Naive thymus-derived CD4-positive, alpha-beta T cell (primary cell): ENCODE measurements at regions not wholly inside any gene's neighbourhood (a gene's known extent, or its start where the extent isn't known, plus 50 kb on each side); places are given as distances from the start of the nearest gene placed in this dataset.

Source experiments
- ATAC-seq: fragments of 150-1000 bp; cut with Tn5 transposase; 2 replicates; pipeline ENCODE4 v1.10.0; 2021; ENCODE audit warnings: mild to moderate bottlenecking, moderate library complexity
- CTCF ChIA-PET: fragments of 350-600 bp; sonication (Branson Sonifier 250); formaldehyde crosslinking; loops from one replicate; lab custom pipeline; 2021; ENCODE audit warnings: antibody characterized with exemption; lab: Charles Lee
- POLR2A ChIA-PET: fragments of 350-600 bp; sonication (Branson Sonifier 250); formaldehyde crosslinking; loops from one replicate; lab custom pipeline; 2021; ENCODE audit warnings: antibody characterized with exemption, inconsistent platforms; lab: Charles Lee
- DNase-seq, 9 donors: peaks; one replicate each; pipeline versions ENCODE4 v3.0.0 to v3.0.0-alpha.2; 2020 to 2022; ENCODE audit warnings: mixed read lengths in 1 of 9
- H3K27ac ChIP-seq: one replicate; pipeline ENCODE4 v1.7.0; 2013; ENCODE audit warnings: mild to moderate bottlenecking, low read depth, low read length, moderate library complexity
- H3K27me3 ChIP-seq, 2 donors: one replicate each; pipeline ENCODE4 v1.7.0; 2013; ENCODE audit warnings: low read length in 2 of 2, mild to moderate bottlenecking in 2 of 2, moderate library complexity in 2 of 2; ENCODE audit not compliant: control insufficient read depth in 2 of 2, insufficient read depth in 2 of 2
- H3K36me3 ChIP-seq, 3 experiments: 1 replicate in 2 of 3; 2 replicates in 1 of 3; pipeline ENCODE4 v1.7.0; 2013; ENCODE audit warnings: low read length in 3 of 3, mild to moderate bottlenecking in 3 of 3, moderate library complexity in 1 of 3; ENCODE audit not compliant: insufficient read depth in 3 of 3, control insufficient read depth in 2 of 3
- H3K4me1 ChIP-seq, 2 donors: one replicate each; pipeline ENCODE4 v1.7.0; 2013; ENCODE audit warnings: low read length in 2 of 2, mild to moderate bottlenecking in 2 of 2, moderate library complexity in 1 of 2; ENCODE audit not compliant: control insufficient read depth in 2 of 2, insufficient read depth in 2 of 2
- H3K4me3 ChIP-seq: 2 replicates; pipeline ENCODE4 v1.7.0; 2013; ENCODE audit warnings: mild to moderate bottlenecking, low read length
- H3K9me3 ChIP-seq, 3 experiments: 1 replicate in 2 of 3; 2 replicates in 1 of 3; pipeline ENCODE4 v1.7.0; 2013; ENCODE audit warnings: low read length in 3 of 3; ENCODE audit not compliant: control insufficient read depth in 2 of 3
- H3K27ac Mint-ChIP-seq, 9 donors: one replicate each; pipeline ENCODE4 v1.8.0; 2020 to 2022; ENCODE audit warnings: mixed read lengths in 9 of 9, mild to moderate bottlenecking in 8 of 9, moderate library complexity in 5 of 9, inconsistent platforms in 2 of 9
- H3K27me3 Mint-ChIP-seq, 5 donors: one replicate each; pipeline ENCODE4 v1.8.0; 2021 to 2022; ENCODE audit warnings: mixed read lengths in 5 of 5, mild to moderate bottlenecking in 1 of 5
- H3K36me3 Mint-ChIP-seq, 5 donors: one replicate each; pipeline ENCODE4 v1.8.0; 2020 to 2022; ENCODE audit warnings: mixed read lengths in 5 of 5, mild to moderate bottlenecking in 3 of 5, inconsistent platforms in 1 of 5
- H3K4me1 Mint-ChIP-seq, 7 donors: one replicate each; pipeline ENCODE4 v1.8.0; 2020 to 2022; ENCODE audit warnings: mixed read lengths in 7 of 7, mild to moderate bottlenecking in 3 of 7, inconsistent platforms in 1 of 7
- H3K4me3 Mint-ChIP-seq, 10 donors: one replicate each; pipeline ENCODE4 v1.8.0; 2020 to 2022; ENCODE audit warnings: mild to moderate bottlenecking in 10 of 10, mixed read lengths in 10 of 10, moderate library complexity in 6 of 10, inconsistent platforms in 2 of 10
- H3K9me3 Mint-ChIP-seq, 11 donors: one replicate each; pipeline ENCODE4 v1.8.0; 2020 to 2022; ENCODE audit warnings: mixed read lengths in 11 of 11, mild to moderate bottlenecking in 4 of 11, inconsistent platforms in 1 of 11, moderate library complexity in 1 of 11
- intact Hi-C, 2 donors: fragments of 100-400 bp; cut with micrococcal nuclease; formaldehyde crosslinking; loops; one replicate each; pipeline ENCODE4 v1.15.1; 2023

- CTCF ChIA-PET: no interaction called here
- H3K27ac Mint-ChIP-seq: no peak overlapping the region
- H3K4me1 Mint-ChIP-seq: peaks cover 0 to 3% (median 0%) of the 10 kb centered on the region in 7 donors
- DNase-seq (no peak), ATAC-seq (no peak)
- H3K4me3 Mint-ChIP-seq: no peak overlapping the region
- Histone ChIP-seq H3K4me3 (no peak overlapping the region), H3K9me3 (no peaks in the 10 kb centered on the region), H3K36me3 (no peaks in the 10 kb centered on the region), H3K4me1 (no peaks in the 10 kb centered on the region), H3K27ac (no peak overlapping the region), H3K27me3 (no peaks in the 10 kb centered on the region)
- peaks cover 0 to 4% (median 0%) of the 10 kb centered on the region in 5 donors for H3K27me3 Mint-ChIP-seq
- no peaks in the 10 kb centered on the region for H3K9me3 Mint-ChIP-seq
- intact Hi-C loops: no loop called here
- no peaks in the 10 kb centered on the region for H3K36me3 Mint-ChIP-seq
- POLR2A ChIA-PET: no interaction called here
Observed at GRCh38 chr20:62533591-62534495, 58.0 kb upstream of the GATA5 start.

GRCh38 chr20:62534526-62535221 is 58.9 kb upstream of the GATA5 start:
- Mint-ChIP-seq H3K4me3 (no peak overlapping the region), H3K27ac (no peak overlapping the region), H3K36me3 (no peaks in the 10 kb centered on the region), H3K9me3 (no peaks in the 10 kb centered on the region), H3K4me1 (peaks cover 0 to 3% (median 0%) of the 10 kb centered on the region in 7 donors), H3K27me3 (peaks cover 0 to 4% (median 0%) of the 10 kb centered on the region in 5 donors)
- Histone ChIP-seq H3K4me3 (no peak overlapping the region), H3K4me1 (no peaks in the 10 kb centered on the region), H3K27me3 (no peaks in the 10 kb centered on the region), H3K9me3 (no peaks in the 10 kb centered on the region), H3K27ac (no peak overlapping the region), H3K36me3 (no peaks in the 10 kb centered on the region)
- ATAC-seq: no peak
- no peak for DNase-seq
- intact Hi-C loops: no loop called here
- ChIA-PET CTCF (no interaction called here), POLR2A (no interaction called here)

- DNase-seq (no peak), ATAC-seq (no peak)
- H3K9me3 Mint-ChIP-seq: no peaks in the 10 kb centered on the region
- no peak overlapping the region for H3K27ac ChIP-seq
- intact Hi-C loops: no loop called here
- H3K4me3 ChIP-seq: no peak overlapping the region
- H3K4me3 Mint-ChIP-seq: no peak overlapping the region
- peaks cover 0 to 4% (median 0%) of the 10 kb centered on the region in 5 donors for H3K27me3 Mint-ChIP-seq
- ChIA-PET CTCF (no interaction called here), POLR2A (no interaction called here)
- H3K27ac Mint-ChIP-seq: no peak overlapping the region
- H3K36me3 ChIP-seq: no peaks in the 10 kb centered on the region
- no peaks in the 10 kb centered on the region for H3K4me1 ChIP-seq
- H3K27me3 ChIP-seq: no peaks in the 10 kb centered on the region
- no peaks in the 10 kb centered on the region for H3K9me3 ChIP-seq
- peaks cover 0 to 3% (median 0%) of the 10 kb centered on the region in 7 donors for H3K4me1 Mint-ChIP-seq
- H3K36me3 Mint-ChIP-seq: no peaks in the 10 kb centered on the region
Observed at GRCh38 chr20:62535282-62535811, 59.6 kb upstream of the GATA5 start.

- H3K27ac ChIP-seq: no peak overlapping the region
- H3K9me3 Mint-ChIP-seq: no peaks in the 10 kb centered on the region
- H3K27me3 ChIP-seq: no peaks in the 10 kb centered on the region
- ATAC-seq: no peak
- H3K4me3 ChIP-seq: no peak overlapping the region
- H3K36me3 Mint-ChIP-seq: no peaks in the 10 kb centered on the region
- POLR2A ChIA-PET: no interaction called here
- CTCF ChIA-PET: no interaction called here
- H3K36me3 ChIP-seq: no peaks in the 10 kb centered on the region
- peaks cover 0 to 3% (median 0%) of the 10 kb centered on the region in 7 donors for H3K4me1 Mint-ChIP-seq
- no peak for DNase-seq
- no peaks in the 10 kb centered on the region for H3K4me1 ChIP-seq
- intact Hi-C loops: no loop called here
- no peaks in the 10 kb centered on the region for H3K27me3 Mint-ChIP-seq
- no peak overlapping the region for H3K4me3 Mint-ChIP-seq
- H3K27ac Mint-ChIP-seq: no peak overlapping the region
- no peaks in the 10 kb centered on the region for H3K9me3 ChIP-seq
Observed at GRCh38 chr20:62535964-62536363, 60.2 kb upstream of the GATA5 start.

- H3K27me3 Mint-ChIP-seq: no peaks in the 10 kb centered on the region
- Histone ChIP-seq H3K36me3 (no peaks in the 10 kb centered on the region), H3K9me3 (no peaks in the 10 kb centered on the region), H3K27ac (no peak overlapping the region), H3K4me1 (no peaks in the 10 kb centered on the region), H3K4me3 (no peak overlapping the region), H3K27me3 (no peaks in the 10 kb centered on the region)
- POLR2A ChIA-PET: no interaction called here
- no peaks in the 10 kb centered on the region for H3K9me3 Mint-ChIP-seq
- peaks cover 0 to 3% (median 0%) of the 10 kb centered on the region in 7 donors for H3K4me1 Mint-ChIP-seq
- intact Hi-C loops: no loop called here
- no peaks in the 10 kb centered on the region for H3K36me3 Mint-ChIP-seq
- DNase-seq (no peak), ATAC-seq (no peak)
- no peak overlapping the region for H3K4me3 Mint-ChIP-seq
- CTCF ChIA-PET: no interaction called here
- H3K27ac Mint-ChIP-seq: no peak overlapping the region
Observed at GRCh38 chr20:62536871-62537401, 61.1 kb upstream of the GATA5 start.

- intact Hi-C loops: no loop called here
- Histone ChIP-seq H3K4me1 (no peaks in the 10 kb centered on the region), H3K27ac (no peak overlapping the region), H3K4me3 (no peak overlapping the region), H3K27me3 (no peaks in the 10 kb centered on the region), H3K9me3 (no peaks in the 10 kb centered on the region), H3K36me3 (no peaks in the 10 kb centered on the region)
- Mint-ChIP-seq H3K27ac (no peak overlapping the region), H3K27me3 (no peaks in the 10 kb centered on the region), H3K9me3 (no peaks in the 10 kb centered on the region), H3K4me1 (peaks cover 0 to 3% (median 0%) of the 10 kb centered on the region in 7 donors), H3K4me3 (no peak overlapping the region), H3K36me3 (no peaks in the 10 kb centered on the region)
- ChIA-PET POLR2A (no interaction called here), CTCF (no interaction called here)
- ATAC-seq (no peak), DNase-seq (no peak)
Observed at GRCh38 chr20:62537649-62538292, 62.0 kb upstream of the GATA5 start.
